HK-2 (cell line): ENCODE measurements at regions not wholly inside any gene's neighbourhood (a gene's known extent, or its start where the extent isn't known, plus 50 kb on each side); places are given as distances from the start of the nearest gene placed in this dataset.
"Not testable (repeated sequence)": the region's sequence is repeated elsewhere in the genome, so short reads cannot be mapped to it uniquely, and the experiment has no call there.

Experiments used
- DNase-seq: peaks from one replicate; pipeline ENCODE4 v3.0.0-alpha.2; 2018; ENCODE audit not compliant: unreplicated experiment

DNA sequence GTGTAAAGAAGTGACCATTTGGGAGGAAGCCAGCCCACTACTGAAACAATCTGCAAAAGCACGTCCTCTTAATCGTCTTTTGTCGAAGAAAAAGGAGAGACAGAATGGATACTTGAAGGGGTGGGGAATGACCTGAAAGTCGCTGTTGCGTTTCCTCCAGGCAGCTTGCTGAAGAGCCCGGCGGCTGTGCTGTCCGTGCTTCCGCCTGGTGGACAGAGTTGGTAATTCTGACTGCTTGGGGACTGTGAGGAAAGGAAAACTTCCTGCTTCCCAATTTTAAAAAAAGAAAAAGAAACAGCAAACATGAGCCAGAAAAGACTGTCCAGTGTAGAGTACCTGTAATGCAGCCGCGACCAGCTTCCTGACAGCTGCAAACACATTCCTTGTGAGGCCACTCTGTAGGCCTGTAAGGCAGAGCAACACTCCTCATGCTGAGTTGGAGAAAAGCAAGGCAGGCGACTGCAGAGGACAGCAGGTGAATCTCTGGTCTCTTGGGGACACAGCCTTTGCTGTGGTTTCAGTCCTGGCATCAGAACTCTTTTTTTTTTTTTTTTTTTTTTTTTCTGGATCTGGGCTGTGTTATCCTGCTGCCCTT is 251.1 kb upstream of the TBX18 start:
- peak; percentile 59 for DNase-seq

DNA sequence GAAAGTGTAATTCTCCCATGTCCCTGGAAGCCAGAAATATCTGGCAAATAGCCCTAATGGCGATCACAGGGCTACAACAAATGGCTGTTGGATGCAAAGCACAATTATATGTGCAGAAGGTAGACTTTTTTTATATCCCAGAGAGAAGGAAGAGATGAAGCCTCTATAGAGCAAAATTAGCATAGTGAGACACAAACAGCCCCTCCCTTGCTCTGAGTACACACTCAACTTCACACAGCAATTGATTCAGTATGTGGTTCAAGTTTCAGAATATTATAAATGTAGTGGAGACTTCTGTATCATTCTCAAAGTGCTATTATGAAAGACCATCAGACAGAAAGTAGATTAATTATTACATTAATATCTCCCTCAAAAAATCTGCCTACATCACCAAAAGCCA is 246.5 kb upstream of the TBX18 start:
- no peak for DNase-seq

DNA sequence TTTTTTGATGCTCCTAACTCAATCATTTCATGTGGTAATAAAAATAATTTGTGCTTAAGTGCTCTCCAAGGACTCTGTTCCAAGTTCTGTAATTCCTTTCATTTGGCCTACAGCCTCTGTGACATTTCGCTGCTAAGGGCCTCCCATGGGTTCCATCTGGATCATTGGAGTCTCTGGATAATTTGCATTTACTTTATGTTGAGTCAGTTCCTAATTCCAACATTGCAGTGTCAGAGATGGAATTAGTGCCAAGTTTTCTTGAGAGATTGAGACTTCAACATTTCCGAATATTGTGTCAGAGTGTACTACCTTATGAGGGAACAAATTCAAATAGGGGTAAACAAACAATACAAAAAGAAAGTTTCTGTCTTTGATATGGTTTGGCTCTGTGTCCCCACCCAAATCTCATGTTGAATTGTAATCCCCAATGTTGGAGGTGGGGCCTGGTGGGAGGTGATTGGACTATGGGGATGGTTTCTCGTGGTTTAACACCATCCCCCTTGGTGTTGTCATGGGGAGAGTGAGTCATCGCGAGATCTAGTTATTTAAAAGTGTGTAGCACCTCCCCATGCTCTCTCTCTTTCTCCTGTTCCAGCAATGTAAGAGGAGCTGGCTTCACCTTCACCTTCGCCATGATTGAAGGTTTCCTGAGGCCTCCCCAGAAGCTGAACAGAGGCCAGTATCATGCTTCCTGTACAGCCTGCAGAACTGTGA is 244.1 kb upstream of the TBX18 start:
- no peak for DNase-seq

DNA sequence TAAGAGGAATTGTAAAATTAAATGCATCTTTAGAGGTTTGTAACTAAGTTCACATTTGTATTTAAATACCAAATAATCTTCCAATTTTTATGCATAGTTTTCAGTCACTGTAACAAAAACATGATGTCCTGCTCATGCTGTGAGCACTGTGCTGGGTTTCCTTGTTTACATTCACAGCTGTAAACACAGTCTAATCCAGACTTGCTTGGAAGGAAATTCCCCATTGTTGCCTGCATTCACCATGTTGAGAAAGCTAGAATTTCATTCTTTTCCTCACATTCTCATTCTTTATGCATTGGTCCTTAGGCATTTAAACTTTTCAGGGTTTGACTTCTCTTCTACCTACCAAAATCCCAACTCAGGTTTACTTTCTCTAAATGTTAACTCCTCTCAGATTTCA is 242.0 kb upstream of the TBX18 start:
- no peak for DNase-seq

DNA sequence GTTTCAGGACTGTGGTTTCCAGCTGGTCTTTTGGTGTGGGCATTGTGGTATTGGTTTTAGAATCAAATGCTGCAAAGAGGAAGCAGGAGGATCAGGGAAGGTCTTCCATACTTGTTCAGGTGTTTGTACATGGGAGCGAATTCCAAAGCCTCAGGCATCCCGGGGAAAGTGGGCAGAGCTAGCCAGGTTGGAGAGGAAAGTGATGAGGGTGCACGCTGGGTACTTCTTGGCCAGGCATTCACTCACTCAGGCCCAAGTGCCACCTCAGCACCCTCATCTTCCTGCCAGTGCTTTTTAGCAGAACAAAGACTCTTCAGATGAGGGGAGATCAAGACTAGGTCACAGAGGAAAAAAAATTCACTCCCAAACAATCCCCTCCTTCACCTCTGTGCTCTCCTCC is 241.1 kb upstream of the TBX18 start:
- no peak for DNase-seq

DNA sequence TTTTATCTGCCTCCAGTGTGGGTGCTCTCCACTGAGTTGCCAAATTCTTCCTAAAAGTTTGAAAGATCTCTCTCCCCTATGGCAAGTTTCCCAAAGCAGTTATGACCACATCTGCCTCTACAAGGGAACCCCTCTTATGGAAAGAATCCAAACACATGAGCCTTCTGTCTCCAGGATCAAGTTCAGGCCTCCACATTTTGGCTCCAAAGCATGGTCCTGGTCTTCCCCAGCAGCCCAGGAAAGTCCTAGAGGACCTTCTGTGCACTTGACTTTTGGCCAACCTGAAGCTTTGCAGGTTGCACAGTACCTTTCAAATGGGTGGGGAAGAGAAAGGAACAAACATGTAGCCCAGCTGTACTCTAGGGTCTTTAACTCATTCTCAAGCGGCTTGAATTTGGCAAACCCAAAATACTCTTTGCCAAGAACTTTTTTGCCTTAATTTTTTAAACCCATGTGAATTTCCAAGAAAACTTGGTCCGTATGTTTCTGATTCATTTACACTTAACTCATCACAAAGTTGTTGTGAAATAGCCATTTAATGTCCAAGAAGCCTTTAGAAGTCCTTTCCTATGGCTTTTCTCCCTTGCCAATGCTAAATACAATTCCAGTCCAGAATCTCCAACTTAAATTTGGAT is 240.1 kb upstream of the TBX18 start:
- DNase-seq = no peak

DNA sequence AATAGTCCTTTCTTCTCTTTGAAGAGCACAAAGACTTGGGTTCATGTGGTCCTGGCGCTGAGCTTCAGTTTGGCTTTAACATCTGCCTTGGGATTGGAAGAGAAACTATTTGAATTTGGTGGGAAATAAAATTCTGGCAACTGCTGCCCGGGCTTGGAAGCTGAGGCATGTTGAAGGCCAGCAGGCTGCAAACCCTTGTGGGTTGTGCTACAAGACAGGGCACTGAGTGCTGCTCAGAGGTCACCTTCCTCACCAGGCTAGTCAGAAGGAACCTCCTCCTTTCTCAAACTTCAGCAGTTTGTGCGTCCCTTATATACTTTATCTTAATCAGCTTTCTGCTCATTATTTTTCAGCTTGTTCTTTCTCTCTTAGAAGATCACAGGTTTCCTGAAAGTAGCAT is 238.4 kb upstream of the TBX18 start:
- DNase-seq = no peak

DNA sequence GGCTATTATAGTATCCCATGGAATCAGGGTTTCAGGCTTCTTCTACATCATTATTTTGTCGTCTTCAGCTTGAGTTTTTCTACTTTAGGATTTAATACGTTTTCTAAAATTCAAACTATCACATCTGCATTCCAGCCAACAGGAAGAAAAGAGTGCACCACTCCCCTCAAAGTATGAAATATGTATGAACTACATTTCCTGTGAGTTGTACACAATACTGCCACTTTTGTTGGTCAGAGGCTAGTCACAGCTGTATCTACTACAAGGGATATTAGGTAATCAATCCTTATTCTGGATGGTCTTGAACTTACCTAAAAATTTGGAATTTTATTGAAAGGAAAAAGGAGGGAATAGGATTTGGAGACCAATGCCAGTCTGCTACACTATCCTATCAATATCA is 235.6 kb upstream of the TBX18 start:
- DNase-seq = no peak

DNA sequence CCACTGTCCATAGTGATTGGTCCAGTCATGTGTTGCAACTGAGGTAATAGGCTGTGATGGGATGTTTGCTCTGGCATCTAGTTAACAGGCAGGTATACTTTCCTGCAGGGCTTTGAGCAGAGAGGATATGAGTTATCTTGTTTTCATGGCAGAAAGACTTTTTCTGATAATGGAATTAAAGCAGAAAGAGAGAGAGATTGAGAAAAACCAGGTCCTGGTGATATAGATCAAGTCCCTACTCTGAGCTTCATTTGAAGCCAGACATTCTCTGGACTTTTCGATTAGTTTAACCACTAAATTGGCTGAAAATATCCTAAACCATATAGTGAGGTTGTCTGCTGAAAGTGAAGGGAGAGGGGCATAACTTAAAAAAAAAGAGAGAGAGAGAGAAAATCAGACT is 233.8 kb upstream of the TBX18 start:
- no peak for DNase-seq

DNA sequence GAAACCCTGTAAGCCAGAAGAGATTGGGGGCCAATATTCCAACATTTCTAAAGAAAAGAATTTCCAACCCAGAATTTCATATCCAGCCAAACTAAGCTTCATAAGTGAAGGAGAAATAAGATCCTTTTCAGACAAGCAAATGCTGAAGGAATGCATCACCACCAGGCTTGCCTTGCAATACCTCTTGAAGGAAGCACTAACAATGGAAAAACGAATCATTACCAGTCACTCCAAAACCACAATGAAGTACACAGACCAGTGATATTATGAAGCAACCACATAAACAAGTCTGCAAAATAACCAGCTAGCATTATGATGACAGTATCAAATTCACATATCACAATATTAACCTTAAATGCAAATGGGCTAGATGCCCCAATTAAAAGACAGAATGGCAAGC is 224.4 kb upstream of the TBX18 start:
- not testable (repeated sequence) for DNase-seq

DNA sequence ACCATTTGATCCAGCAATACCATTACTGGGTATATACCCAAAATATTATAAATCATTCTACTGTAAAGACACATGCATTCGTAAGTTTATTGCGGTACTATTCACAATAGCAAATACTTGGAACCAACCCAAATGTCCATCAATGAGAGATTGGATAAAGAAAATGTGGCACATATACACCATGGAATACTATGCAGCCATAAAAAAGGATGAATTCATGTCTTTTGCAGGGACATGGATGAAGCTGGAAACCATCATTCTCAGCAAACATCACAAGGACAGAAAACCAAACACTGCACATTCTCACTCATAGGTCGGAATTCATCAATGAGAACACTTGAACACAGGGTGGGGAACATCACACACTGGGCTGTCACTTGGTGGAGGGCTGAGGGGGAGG is 221.1 kb upstream of the TBX18 start:
- not testable (repeated sequence) for DNase-seq

DNA sequence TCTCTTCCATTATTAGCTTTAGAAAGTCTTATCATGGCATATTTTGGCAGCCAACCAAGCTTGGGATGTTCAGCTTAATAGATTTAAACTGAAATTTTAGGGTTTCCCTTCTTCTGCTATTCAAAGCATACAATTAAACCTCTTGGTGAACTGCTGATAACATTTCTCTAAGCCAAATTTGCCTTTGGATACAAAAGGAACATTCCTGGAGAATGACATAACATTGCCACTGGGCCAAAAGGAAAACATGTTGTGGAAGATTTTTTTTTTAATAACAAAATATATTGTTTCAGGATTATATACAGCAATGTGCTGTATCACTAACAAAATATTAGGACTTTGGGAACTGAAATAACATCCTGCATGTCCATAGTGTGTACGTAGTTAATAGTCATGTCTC is 215.1 kb upstream of the TBX18 start:
- no peak for DNase-seq

DNA sequence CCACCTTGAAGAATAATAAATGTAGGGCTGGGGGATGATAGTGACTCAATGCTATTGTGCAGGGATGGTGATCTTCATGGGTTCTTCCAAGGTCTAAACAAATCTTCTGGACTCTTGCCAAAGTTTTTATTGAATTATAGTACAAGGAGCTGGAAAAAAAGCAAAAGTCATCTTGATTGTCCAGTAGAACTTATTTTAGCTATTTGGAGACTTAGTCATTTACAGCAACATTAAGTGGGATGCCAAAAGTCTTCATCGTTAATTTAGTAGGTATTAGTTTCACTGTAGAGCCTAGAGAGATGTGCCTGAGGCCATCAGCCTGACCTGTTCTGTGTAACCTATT is 212.9 kb upstream of the TBX18 start:
- no peak for DNase-seq

DNA sequence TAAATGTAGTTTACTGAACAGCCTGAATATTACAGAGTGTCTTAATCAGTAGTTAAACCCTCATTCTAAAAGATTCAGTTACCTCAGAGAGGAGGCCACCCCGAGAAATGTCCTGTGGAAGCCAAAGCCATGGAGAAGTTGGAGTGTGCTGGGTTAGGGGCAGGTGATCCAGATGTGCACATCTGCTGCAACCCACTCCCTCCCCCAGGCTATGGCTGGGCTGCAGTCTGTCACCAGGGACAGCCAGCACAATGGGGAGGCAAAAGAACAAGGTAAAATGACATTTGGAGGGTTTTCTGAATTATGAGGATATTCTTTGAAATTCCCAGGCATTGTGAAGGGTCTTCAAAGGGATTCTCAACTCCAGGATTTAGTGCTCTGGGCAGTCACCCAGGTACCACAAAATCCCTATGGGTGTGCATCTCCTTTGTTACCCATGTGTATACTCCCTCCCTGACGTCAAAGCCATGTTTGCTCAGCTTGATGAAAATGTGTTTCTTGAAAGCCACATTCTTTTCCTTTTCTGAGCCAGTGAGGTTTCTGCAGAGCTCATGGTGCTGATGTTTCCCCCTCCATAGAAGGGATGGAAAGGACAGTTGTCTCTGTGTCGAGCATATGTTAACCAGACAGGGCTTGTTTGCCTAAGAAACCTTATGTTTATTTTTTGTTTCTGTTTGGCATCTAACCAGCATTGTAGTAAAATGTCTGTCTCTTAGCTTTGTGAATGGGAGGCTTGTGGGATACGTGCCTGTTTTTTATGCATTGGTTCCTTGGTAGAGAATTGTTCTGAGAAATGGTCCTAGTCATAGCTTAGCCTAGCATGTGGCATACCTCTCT is 212.3 kb upstream of the TBX18 start:
- DNase-seq = no peak

DNA sequence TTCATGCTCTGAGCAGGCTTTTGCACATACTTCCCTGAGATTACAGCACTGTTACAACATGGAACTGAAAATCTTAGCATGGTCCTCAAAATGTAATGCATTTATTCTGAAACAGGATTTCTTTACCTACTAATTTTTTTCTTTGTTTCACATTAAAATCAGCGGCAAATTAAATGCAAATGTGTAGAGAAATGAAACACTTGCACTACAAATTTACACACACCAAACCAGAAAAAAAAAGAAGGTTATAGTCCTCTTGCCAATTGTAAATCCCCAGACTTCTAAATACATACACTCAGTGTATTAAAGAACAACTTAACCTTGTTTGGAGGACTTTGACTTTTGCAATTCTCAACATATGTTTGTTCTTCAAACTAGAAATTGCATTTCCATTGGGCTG is 210.9 kb upstream of the TBX18 start:
- DNase-seq = no peak

DNA sequence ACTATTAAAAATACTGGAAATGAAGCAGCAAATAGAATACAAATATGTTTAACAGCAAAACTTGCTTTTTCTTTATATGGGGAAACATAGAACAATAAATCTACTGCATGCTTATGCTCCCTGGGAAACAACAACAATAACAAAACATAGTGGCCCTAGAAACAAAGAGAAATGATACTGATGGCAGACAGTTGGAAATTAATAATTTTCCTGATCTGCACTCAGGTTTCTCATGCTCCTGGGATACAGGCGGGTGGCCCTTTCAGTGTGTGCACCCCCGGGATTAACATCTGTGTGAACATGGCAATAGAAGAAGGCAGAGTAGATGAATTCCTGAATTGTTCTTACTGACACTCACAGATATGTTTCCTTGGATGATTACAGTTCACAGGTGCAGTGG is 209.2 kb upstream of the TBX18 start:
- DNase-seq = no peak

DNA sequence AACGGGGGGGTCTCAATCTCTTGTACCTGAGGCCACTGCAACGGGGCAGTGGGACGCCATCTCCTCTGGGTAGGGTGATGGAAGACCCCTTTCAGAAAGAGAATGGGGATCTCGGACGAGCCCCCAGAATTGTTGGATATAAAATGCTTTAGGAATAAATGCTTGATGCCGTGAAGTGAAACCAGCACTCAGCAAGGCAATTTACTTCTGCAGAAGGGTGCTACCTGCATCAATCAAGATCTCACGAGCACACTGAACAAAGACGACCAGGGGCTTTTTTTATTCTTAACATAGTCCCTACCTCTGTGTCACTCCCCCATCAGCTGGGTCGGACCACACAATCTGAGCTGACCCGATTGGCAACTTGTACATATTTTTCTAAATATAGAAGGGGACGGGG is 203.6 kb upstream of the TBX18 start:
- DNase-seq = no peak

DNA sequence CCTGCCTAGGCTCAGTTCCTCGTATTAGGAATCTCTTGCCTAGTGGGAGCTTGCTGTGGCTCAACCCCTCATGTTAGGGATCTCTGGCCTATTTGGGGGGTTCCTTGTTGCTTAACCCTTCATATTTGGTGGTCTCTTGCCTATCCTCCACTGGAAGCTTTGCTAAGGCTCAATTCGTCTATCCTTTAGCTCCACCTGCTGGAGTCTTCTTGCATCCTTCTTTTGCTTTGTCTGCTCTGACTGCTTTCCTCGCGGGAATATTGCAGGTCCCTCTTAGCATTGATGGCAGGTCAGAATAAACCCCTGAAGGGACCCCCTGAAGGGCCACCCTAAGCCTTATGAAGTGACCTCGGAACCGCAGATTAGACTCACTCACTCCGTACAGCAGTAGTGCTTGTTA is 203.0 kb upstream of the TBX18 start:
- DNase-seq = peak; percentile 18

DNA sequence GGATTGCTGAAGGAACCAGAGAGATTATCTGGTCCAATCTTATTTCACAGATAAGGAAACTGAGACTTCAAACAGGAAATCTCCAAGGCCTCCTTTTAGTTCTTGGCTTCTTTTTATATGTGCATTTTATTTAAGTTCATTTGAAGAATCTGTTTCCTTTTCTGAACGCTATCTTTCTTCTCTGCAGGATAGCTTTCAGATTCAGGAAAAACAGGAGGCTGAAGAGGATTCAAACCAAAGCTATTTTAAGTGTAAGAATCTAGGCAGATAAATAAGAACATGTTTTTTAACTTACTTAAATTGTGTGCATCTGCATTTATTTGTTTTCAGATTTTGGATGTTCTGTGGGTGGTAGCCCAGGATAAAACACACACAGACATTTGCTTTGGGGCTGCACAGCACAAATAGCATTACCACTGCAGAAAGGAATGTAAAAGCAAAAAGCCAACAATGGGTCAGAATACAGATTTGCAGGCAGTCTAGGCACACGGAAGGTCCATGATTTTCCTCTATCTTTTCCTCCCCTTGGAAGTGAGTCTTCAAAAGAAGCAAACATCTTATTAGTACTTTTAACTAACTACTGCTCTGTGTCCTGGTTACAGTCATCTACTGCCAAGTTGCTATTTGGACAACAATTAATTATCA is 188.8 kb upstream of the TBX18 start:
- DNase-seq = no peak

DNA sequence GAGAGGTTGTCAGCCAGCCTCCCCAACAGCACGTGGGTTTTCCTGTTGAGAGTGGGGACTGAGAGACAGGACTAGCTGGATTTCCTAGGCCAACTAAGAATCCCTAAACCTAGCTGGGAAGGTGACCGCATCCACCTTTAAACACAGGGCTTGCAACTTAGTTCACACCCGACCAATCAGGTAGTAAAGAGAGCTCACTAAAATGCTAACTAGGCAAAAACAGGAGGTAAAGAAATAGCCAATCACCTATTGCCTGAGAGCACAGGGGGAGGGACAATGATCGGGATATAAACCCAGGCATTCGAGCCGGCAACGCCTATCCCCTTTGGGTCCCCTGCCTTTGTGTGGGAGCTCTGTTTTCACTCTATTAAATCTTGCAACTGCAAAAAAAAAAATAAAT is 180.5 kb upstream of the TBX18 start:
- not testable (repeated sequence) for DNase-seq

DNA sequence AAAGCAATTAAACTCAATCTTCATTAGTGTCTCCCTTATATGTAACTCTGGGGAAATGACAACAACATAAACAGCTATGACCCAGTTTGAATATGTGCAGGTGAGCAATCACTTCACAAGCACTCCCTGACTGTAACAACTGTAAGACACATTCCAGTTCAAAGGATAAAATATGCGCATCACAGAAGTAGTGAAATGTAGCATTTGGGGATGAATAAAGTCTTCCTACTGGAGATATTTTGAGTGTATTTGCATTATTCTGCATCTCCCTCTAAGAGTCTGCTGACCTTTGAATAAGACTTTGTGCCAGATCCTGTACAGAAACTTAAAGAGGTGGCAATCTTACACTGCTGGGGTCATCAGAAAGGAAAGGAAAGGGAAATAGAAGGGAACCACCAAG is 179.5 kb upstream of the TBX18 start:
- no peak for DNase-seq

DNA sequence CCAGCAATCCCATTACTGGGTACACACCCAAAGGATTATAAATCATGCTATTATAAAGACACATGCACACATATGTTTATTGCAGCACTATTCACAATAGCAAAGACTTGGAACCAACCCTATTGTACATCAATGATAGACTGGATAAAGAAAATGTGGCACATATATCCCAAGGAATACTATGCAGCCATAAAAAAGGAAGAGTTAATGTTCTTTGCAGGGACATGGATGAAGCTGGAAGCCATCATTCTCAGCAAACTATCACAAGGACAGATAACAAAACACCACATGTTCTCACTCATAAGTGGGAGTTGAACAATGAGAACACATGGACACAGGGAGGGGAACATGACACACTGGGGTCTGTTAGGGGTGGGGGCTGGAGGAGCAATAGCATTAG is 177.2 kb upstream of the TBX18 start:
- DNase-seq = not testable (repeated sequence)
